ENCODE measurements at regions not wholly inside any gene's neighbourhood (a gene's known extent, or its start where the extent isn't known, plus 50 kb on each side); places are given as distances from the start of the nearest gene placed in this dataset.

GRCh38 chr1:17976854-17977253, 130.7 kb upstream of the IGSF21 start:
- TF ChIP-seq EP300 (IDR thresholded peaks at IDR 0.05; ENCODE audit: borderline replicate concordance in 1 of 2, low read depth in 2 of 2, low read length in 2 of 2) (no peak), POLR2AphosphoS5 (IDR thresholded peaks at IDR 0.05; ENCODE audit: low read depth, low read length) (no peak), ZNF274 (IDR thresholded peaks at IDR 0.05; ENCODE audit: borderline replicate concordance, extremely low read depth, low read length) (no peak), CTCF (IDR thresholded peaks at IDR 0.05; ENCODE audit: control extremely low read depth in 1 of 3, insufficient read depth in 1 of 3, low read depth in 1 of 3, low read length in 3 of 3) (no peak), BCL11A (IDR thresholded peaks at IDR 0.05; ENCODE audit: low read depth in 2 of 2, low read length in 2 of 2) (no peak), TCF12 (IDR thresholded peaks at IDR 0.05; ENCODE audit: low read depth, low read length) (no peak), USF2 (IDR thresholded peaks at IDR 0.05; ENCODE audit: low read length) (peak; percentile 83), ATF3 (IDR thresholded peaks at IDR 0.05; ENCODE audit: insufficient read depth, low read depth, low read length) (no peak)
